PC-9 (cell line): ENCODE measurements at regions not wholly inside any gene's neighbourhood (a gene's known extent, or its start where the extent isn't known, plus 50 kb on each side); places are given as distances from the start of the nearest gene placed in this dataset.

Source experiments
- EZH2 ChIP-seq: fragments of 200-600 bp; sonication (generic); IDR thresholded peaks from 2 replicates; pipeline ENCODE4 v1.8.0; 2017; ENCODE audit warnings: antibody characterized with exemption, low read depth
- TF ChIP-seq, protein P1 (sequence below): fragments of 200-600 bp; sonication (generic); conservative IDR thresholded peaks from 2 replicates; pipeline ENCODE4 v1.6.1; 2017; ENCODE audit warnings: mixed run types, antibody characterized with exemption, mild to moderate bottlenecking, moderate library complexity

DNA sequence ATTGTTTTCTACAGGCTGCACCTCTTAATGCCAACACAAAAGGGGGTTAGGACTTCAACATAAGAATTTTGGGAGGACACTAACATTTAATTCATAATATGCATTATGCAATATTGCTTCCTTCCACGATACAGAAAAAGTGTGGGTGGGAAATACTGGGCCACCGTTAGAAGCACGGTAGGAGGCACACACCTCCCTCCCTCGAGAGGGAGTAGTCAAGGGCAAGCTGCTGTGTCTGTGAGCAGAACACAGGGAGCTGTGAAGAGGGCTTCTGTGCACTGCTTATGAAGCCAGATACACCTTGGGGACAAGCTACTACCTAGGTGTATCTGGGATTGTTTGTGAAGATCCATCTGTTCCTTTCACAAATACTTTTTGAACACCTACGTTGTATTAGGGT is 109.3 kb upstream of the PLET1 start:
- TF ChIP-seq, protein P1, sequence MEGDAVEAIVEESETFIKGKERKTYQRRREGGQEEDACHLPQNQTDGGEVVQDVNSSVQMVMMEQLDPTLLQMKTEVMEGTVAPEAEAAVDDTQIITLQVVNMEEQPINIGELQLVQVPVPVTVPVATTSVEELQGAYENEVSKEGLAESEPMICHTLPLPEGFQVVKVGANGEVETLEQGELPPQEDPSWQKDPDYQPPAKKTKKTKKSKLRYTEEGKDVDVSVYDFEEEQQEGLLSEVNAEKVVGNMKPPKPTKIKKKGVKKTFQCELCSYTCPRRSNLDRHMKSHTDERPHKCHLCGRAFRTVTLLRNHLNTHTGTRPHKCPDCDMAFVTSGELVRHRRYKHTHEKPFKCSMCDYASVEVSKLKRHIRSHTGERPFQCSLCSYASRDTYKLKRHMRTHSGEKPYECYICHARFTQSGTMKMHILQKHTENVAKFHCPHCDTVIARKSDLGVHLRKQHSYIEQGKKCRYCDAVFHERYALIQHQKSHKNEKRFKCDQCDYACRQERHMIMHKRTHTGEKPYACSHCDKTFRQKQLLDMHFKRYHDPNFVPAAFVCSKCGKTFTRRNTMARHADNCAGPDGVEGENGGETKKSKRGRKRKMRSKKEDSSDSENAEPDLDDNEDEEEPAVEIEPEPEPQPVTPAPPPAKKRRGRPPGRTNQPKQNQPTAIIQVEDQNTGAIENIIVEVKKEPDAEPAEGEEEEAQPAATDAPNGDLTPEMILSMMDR, result no peak
- TF ChIP-seq EZH2, result no peak
